Keratinocyte (primary cell): ENCODE measurements at regions not wholly inside any gene's neighbourhood (a gene's known extent, or its start where the extent isn't known, plus 50 kb on each side); places are given as distances from the start of the nearest gene placed in this dataset.

ENCODE experiments used
- DNase-seq: peaks from one replicate; pipeline ENCODE4 v3.0.0-alpha.2; 2011; ENCODE audit warnings: low read depth, missing footprints, low spot score
- FAIRE-seq: peaks from 2 replicates; lab custom pipeline; 2011; peaks lifted over from hg19 to GRCh38; lab: Jason Lieb, UNC
- H2AFZ ChIP-seq: 2 replicates; pipeline ENCODE4 v1.6.0; 2012; ENCODE audit warnings: low read length, control low read depth, inconsistent platforms; ENCODE audit not compliant: control insufficient read depth
- H3K27ac ChIP-seq: 2 replicates; pipeline ENCODE4 v1.5.1; 2011; ENCODE audit warnings: low read length; ENCODE audit not compliant: control insufficient read depth, insufficient read depth
- H3K27me3 ChIP-seq: 3 replicates; pipeline ENCODE4 v1.6.0; 2011; ENCODE audit warnings: low read length; ENCODE audit not compliant: control insufficient read depth, insufficient read depth; ENCODE audit errors: extremely low read depth
- H3K36me3 ChIP-seq, 2 experiments: 2 replicates in 1 of 2; 3 replicates in 1 of 2; pipeline ENCODE4 v1.5.1; 2011; ENCODE audit warnings: low read length in 2 of 2, mild to moderate bottlenecking in 1 of 2; ENCODE audit not compliant: control insufficient read depth in 2 of 2, insufficient read depth in 2 of 2; ENCODE audit errors: extremely low read depth in 1 of 2
- H3K4me1 ChIP-seq: 3 replicates; pipeline ENCODE4 v1.5.1; 2011; ENCODE audit warnings: low read length; ENCODE audit not compliant: control insufficient read depth, insufficient read depth; ENCODE audit errors: extremely low read depth
- H3K4me2 ChIP-seq: 3 replicates; pipeline ENCODE4 v1.6.0; 2011; ENCODE audit warnings: low read depth, low read length; ENCODE audit not compliant: control insufficient read depth, insufficient read depth; ENCODE audit errors: extremely low read depth
- H3K4me3 ChIP-seq, 3 experiments: fragments of 200-600 bp in 1 of 3; sonication (generic) in 1 of 3; 2 replicates in 2 of 3; 3 replicates in 1 of 3; pipeline ENCODE4 v1.5.1; 2011 to 2016; ENCODE audit warnings: low read length in 3 of 3, mild to moderate bottlenecking in 3 of 3, control low read depth in 2 of 3, inconsistent platforms in 1 of 3, low read depth in 1 of 3, mixed read lengths in 1 of 3, mixed run types in 1 of 3, moderate library complexity in 1 of 3; ENCODE audit not compliant: control insufficient read depth in 2 of 3, insufficient read depth in 2 of 3; ENCODE audit errors: extremely low read depth in 1 of 3
- H3K79me2 ChIP-seq: 2 replicates; pipeline ENCODE4 v1.6.0; 2012; ENCODE audit warnings: low read length; ENCODE audit not compliant: control insufficient read depth, insufficient read depth
- H3K9ac ChIP-seq: 3 replicates; pipeline ENCODE4 v1.6.0; 2011; ENCODE audit warnings: low read length; ENCODE audit not compliant: control insufficient read depth, insufficient read depth; ENCODE audit errors: extremely low read depth
- H3K9me1 ChIP-seq: 3 replicates; pipeline ENCODE4 v1.6.0; 2011; ENCODE audit warnings: low read length; ENCODE audit not compliant: control insufficient read depth, insufficient read depth; ENCODE audit errors: extremely low read depth
- H3K9me3 ChIP-seq: 2 replicates; pipeline ENCODE4 v1.5.1; 2012; ENCODE audit warnings: low read depth, low read length; ENCODE audit not compliant: control insufficient read depth
- H4K20me1 ChIP-seq: 3 replicates; pipeline ENCODE4 v1.6.0; 2011; ENCODE audit warnings: low read length; ENCODE audit not compliant: control insufficient read depth, insufficient read depth; ENCODE audit errors: extremely low read depth
- EZH2 ChIP-seq: IDR thresholded peaks from one replicate; pipeline ENCODE4 v1.6.1; 2012; ENCODE audit warnings: inconsistent platforms, mild to moderate bottlenecking, low read length, moderate library complexity
- dilution Hi-C: fragments of 300-500 bp; cut with MboI; formaldehyde crosslinking; loops from one replicate; pipeline ENCODE4 v1.7.0; 2020; ENCODE audit warnings: low sequenced_read_pairs; ENCODE audit not compliant: extremely low pct_ligation_motif_present
- TF ChIP-seq, protein P1 (sequence below), 3 experiments: IDR thresholded peaks in 1 of 3; conservative IDR thresholded peaks in 1 of 3; optimal IDR thresholded peaks in 1 of 3; 2 replicates in 2 of 3; 3 replicates in 1 of 3; pipeline versions ENCODE3 to v1.5.1; 2011; ENCODE audit warnings: low read length in 3 of 3, mild to moderate bottlenecking in 3 of 3, moderate library complexity in 2 of 3, control low read depth in 1 of 3, inconsistent platforms in 1 of 3; ENCODE audit not compliant: insufficient read depth in 2 of 3; ENCODE audit errors: extremely low read depth in 1 of 3

DNA sequence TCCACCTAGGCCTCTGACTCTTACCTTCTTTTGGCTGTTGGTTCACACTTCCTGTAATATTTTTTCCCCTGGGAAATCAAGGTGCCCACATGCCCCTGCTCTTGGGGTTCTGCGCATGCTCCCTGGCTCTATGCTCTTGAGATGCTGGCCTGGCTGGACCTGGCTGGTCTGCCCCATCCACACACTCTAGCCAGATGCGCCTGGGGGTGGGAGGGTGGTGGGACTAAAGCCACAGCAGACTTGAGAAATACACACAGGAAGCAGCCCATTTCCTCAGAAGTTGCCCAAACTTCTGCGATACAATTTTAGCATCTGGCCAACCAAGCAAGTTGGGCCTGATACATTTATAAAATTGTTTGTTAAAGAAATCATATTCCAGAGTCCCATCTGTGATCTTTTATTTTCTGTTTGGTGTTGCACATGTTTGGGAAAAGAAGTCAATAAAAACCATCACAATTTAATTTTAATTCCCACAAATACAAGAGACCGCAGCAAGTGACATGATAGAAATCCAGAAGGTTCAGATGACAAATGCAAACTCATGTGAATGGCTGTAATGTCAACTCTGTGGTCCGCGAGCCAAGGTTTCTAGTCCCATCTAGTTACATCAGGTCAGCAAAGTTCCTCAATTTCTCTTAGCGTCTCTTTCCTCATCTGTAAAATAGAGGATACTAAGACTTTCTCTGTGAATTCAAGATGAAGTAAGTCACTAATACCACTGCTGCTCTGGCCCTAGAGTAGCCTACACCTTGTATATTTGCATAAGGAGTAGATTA is 55.9 kb upstream of the MEF2A start:
- Histone ChIP-seq H3K4me2 (no peak overlapping the region), H3K9me3 (no peaks in the 10 kb centered on the region), H3K27ac (no peak overlapping the region), H3K36me3 (no peaks in the 10 kb centered on the region), H3K27me3 (peaks cover 2% of the 10 kb centered on the region), H2AFZ (no peak overlapping the region), H4K20me1 (no peaks in the 10 kb centered on the region), H3K9ac (no peak overlapping the region), H3K79me2 (no peaks in the 10 kb centered on the region), H3K4me1 (peaks cover 22% of the 10 kb centered on the region), H3K9me1 (no peaks in the 10 kb centered on the region), H3K4me3 (no peak overlapping the region)
- dilution Hi-C loops = no loop called here
- FAIRE-seq (no peak), DNase-seq (no peak)
- TF ChIP-seq, protein P1, sequence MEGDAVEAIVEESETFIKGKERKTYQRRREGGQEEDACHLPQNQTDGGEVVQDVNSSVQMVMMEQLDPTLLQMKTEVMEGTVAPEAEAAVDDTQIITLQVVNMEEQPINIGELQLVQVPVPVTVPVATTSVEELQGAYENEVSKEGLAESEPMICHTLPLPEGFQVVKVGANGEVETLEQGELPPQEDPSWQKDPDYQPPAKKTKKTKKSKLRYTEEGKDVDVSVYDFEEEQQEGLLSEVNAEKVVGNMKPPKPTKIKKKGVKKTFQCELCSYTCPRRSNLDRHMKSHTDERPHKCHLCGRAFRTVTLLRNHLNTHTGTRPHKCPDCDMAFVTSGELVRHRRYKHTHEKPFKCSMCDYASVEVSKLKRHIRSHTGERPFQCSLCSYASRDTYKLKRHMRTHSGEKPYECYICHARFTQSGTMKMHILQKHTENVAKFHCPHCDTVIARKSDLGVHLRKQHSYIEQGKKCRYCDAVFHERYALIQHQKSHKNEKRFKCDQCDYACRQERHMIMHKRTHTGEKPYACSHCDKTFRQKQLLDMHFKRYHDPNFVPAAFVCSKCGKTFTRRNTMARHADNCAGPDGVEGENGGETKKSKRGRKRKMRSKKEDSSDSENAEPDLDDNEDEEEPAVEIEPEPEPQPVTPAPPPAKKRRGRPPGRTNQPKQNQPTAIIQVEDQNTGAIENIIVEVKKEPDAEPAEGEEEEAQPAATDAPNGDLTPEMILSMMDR (optimal IDR thresholded peaks at IDR 0.05 in 1 of 3, IDR thresholded peaks at IDR 0.05 in 1 of 3, conservative IDR thresholded peaks at IDR 0.05 in 1 of 3; ENCODE audit: extremely low read depth in 1 of 3, insufficient read depth in 2 of 3, low read length in 3 of 3) = no peak
- TF ChIP-seq EZH2 = no peak

DNA sequence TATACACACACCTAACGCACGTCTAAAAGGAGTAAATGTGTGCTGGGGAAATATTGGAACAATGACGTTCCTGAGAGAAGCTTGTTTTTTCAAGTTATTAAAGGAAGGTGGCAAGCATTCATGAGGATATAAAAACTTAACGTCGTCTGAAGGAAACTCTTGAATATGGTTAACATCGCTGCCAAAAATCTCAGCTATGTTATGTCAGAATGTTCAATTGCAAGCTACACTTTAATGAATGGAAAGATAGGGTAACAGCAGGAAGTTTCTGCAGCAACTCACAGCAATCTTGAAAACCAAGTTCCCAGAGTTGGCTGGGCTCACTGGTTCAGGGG is 54.3 kb upstream of the MEF2A start:
- dilution Hi-C loops = no loop called here
- H3K79me2 ChIP-seq = no peaks in the 10 kb centered on the region
- no peaks in the 10 kb centered on the region for H3K9me1 ChIP-seq
- H3K4me3 ChIP-seq = no peak overlapping the region
- H3K9ac ChIP-seq = no peak overlapping the region
- H3K4me2 ChIP-seq = no peak overlapping the region
- H3K9me3 ChIP-seq = no peaks in the 10 kb centered on the region
- H2AFZ ChIP-seq = no peak overlapping the region
- H3K27me3 ChIP-seq = peaks cover 2% of the 10 kb centered on the region
- no peak for FAIRE-seq
- H3K4me1 ChIP-seq = peaks cover 17% of the 10 kb centered on the region
- H3K27ac ChIP-seq = no peak overlapping the region
- H4K20me1 ChIP-seq = no peaks in the 10 kb centered on the region
- no peaks in the 10 kb centered on the region for H3K36me3 ChIP-seq
- TF ChIP-seq, protein P1 (optimal IDR thresholded peaks at IDR 0.05 in 1 of 3, IDR thresholded peaks at IDR 0.05 in 1 of 3, conservative IDR thresholded peaks at IDR 0.05 in 1 of 3; ENCODE audit: extremely low read depth in 1 of 3, insufficient read depth in 2 of 3, low read length in 3 of 3) = no peak
- no peak for TF ChIP-seq EZH2
- no peak for DNase-seq
